IPS-18a (cell line): ENCODE measurements at regions not wholly inside any gene's neighbourhood (a gene's known extent, or its start where the extent isn't known, plus 50 kb on each side); places are given as distances from the start of the nearest gene placed in this dataset.
"Not testable (repeated sequence)": the region's sequence is repeated elsewhere in the genome, so short reads cannot be mapped to it uniquely, and the experiment has no call there.

Experiments
- H3K27ac ChIP-seq: one replicate; pipeline ENCODE4 v1.5.1; 2013; ENCODE audit warnings: low read length
- H3K27me3 ChIP-seq: one replicate; pipeline ENCODE4 v1.6.1; 2013; ENCODE audit warnings: mild to moderate bottlenecking, low read length; ENCODE audit not compliant: control insufficient read depth, insufficient read depth
- H3K36me3 ChIP-seq: one replicate; pipeline ENCODE4 v1.6.1; 2013; ENCODE audit warnings: low read depth, low read length; ENCODE audit not compliant: control insufficient read depth
- H3K4me1 ChIP-seq: one replicate; pipeline ENCODE4 v1.6.1; 2013; ENCODE audit warnings: low read depth, low read length; ENCODE audit not compliant: control insufficient read depth
- H3K4me3 ChIP-seq: one replicate; pipeline ENCODE4 v1.5.1; 2013; ENCODE audit warnings: low read length
- H3K9ac ChIP-seq: one replicate; pipeline ENCODE4 v1.6.1; 2013; ENCODE audit warnings: mild to moderate bottlenecking, low read length, moderate library complexity
- H3K9me3 ChIP-seq: one replicate; pipeline ENCODE4 v1.6.1; 2013; ENCODE audit warnings: low read depth, low read length; ENCODE audit not compliant: control insufficient read depth

DNA sequence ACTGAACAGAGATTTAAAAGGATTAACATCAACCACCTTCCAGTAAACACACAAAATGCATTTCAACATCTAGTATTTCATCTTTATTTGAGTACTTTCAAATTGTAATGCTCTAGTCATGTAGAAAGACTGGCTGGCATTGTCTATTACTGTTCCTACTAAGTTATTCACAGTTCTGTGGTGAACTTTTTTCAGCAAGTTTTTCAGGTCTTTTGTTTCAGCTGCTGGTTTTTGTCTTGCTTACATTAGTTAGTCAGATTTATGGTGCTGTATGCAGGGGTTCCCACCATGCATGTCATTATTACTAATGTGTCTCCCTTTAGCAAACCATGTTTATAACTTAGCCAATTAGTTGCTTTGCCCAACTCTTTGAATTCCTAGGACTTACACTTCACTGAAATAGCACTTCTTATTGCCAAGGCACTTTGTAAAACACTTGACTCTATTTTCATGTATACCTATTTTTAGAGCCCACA is 253.4 kb upstream of the KITLG start:
- H3K27me3 ChIP-seq = no peaks in the 10 kb centered on the region
- H3K9me3 ChIP-seq = peaks cover 6% of the 10 kb centered on the region
- no peaks in the 10 kb centered on the region for H3K36me3 ChIP-seq
- peaks cover 5% of the 10 kb centered on the region for H3K4me1 ChIP-seq
- H3K4me3 ChIP-seq = no peak overlapping the region
- H3K27ac ChIP-seq = no peak overlapping the region
- no peak overlapping the region for H3K9ac ChIP-seq

DNA sequence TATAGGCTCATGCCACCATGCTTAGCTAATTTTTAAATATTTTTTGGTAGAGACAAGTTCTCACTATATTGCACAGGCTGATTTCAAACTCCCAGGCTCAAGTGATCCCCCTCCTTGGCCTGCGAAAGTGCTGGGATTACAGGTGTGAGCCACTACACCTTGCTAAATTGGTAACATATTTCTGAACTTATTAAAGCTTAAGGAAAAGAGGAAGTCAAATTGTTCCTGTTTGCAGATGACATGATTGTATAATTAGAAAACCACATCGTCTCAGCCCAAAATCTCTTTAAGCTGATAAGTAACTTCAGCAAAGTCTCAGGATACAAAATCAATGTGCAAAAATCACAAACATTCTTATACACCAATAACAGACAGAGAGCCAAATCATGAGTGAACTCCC is 248.3 kb upstream of the KITLG start:
- not testable (repeated sequence) for H3K36me3 ChIP-seq, H3K9me3 ChIP-seq, H3K27ac ChIP-seq, H3K9ac ChIP-seq, H3K27me3 ChIP-seq, H3K4me1 ChIP-seq, H3K4me3 ChIP-seq

DNA sequence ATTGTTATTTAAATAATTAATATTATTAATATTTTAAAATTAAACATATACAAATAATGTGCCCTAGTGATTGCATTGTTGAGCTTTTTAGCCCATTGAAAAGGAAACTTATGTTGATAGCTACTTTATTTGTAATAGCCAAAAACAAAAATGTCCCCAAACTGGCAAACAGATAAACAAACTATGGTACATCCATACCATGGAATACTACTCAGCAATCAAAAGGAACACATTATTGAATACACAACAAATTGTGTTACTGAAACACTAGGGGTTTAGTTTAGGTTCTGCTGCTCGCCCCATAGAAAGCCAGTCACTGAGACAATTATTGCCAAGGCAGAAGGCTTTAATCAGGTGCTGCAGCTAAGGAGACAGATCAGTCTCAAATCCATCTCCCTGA is 239.7 kb upstream of the KITLG start:
- no peaks in the 10 kb centered on the region for H3K27me3 ChIP-seq
- H3K36me3 ChIP-seq = no peaks in the 10 kb centered on the region
- no peak overlapping the region for H3K9ac ChIP-seq
- H3K4me3 ChIP-seq = no peak overlapping the region
- H3K4me1 ChIP-seq = no peaks in the 10 kb centered on the region
- no peak overlapping the region for H3K27ac ChIP-seq
- H3K9me3 ChIP-seq = peaks cover 3% of the 10 kb centered on the region

DNA sequence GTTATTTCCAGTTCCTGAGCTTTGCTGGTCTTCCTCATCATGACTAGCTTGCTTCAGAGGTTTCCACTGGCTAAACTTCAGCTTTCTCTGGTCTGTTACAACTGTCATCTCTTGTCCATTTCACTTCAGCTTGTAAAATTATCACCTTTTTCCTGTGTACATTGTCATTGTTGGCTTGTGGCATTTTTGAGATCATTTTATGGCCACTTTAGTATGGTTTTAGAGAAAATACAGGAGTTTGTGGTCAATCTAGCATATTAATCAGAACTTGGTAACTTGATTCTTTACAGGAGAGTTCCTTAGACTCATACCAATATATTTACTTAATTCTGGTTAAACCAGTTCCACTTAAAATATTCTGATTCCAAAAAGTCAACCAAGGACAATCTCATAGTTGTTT is 235.9 kb upstream of the KITLG start:
- Histone ChIP-seq H3K9ac (no peak overlapping the region), H3K4me3 (no peak overlapping the region), H3K36me3 (no peaks in the 10 kb centered on the region), H3K27ac (no peak overlapping the region), H3K4me1 (no peaks in the 10 kb centered on the region), H3K27me3 (no peaks in the 10 kb centered on the region), H3K9me3 (peaks cover 3% of the 10 kb centered on the region)

DNA sequence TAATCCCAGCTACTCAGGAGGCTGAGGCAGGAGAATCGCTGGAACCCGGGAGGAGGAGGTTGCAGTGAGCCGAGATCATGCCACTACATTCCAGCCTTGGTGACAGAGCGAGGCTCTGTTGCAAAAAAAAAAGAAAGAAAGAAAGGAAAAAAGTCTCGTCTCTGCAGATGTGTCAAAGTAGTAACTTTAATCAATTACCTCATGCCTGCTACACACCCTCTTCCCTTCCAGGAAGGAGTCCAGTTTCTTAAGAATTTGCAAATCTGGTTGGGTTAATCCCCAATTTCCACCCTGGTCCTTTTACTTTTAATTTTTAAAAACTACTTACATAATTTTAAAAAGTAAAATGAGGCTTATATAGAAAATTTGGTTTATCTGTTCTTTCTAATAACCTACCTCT is 234.5 kb upstream of the KITLG start:
- Histone ChIP-seq H3K9ac (no peak overlapping the region), H3K4me1 (no peaks in the 10 kb centered on the region), H3K9me3 (no peaks in the 10 kb centered on the region), H3K36me3 (no peaks in the 10 kb centered on the region), H3K4me3 (no peak overlapping the region), H3K27me3 (no peaks in the 10 kb centered on the region), H3K27ac (no peak overlapping the region)

DNA sequence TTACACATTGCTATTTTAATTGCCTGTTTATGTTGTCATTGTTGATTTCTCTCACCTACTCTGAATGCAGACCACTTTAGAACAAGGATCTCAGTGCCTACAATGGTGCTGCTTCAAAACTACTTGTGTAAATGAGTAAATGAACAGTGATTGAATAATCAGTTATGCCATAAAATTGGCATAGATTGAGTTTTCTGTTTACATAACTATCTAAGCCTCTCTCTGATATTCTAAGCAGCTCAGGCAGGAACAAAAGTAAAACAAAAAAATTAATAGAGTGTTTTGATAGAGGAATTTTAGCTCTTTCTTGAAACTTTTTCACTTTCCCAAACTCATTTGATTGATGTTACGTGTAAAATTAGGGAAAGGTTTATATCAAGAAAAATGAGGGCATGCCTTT is 232.3 kb upstream of the KITLG start:
- no peaks in the 10 kb centered on the region for H3K4me1 ChIP-seq
- no peaks in the 10 kb centered on the region for H3K27me3 ChIP-seq
- no peaks in the 10 kb centered on the region for H3K36me3 ChIP-seq
- no peaks in the 10 kb centered on the region for H3K9me3 ChIP-seq
- H3K9ac ChIP-seq = no peak overlapping the region
- no peak overlapping the region for H3K27ac ChIP-seq
- H3K4me3 ChIP-seq = no peak overlapping the region

DNA sequence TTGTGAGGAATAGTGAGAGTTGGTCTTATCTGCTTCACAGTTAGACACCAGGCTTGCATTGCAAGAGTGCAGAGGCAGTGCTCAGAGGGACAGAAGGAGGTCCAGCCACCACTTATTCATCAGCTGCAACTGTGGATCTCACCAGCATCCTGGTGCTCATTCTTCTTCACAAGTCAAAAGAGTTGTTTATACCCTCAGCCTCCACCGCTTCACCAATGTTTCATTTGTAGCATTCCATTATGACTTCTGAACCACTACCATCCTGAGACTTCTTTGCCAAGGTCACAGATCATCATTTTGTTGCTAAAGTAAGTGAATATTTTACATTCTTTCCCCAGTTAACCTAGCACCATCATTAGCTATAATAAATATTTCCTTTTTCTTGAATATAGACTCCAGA is 230.5 kb upstream of the KITLG start:
- no peaks in the 10 kb centered on the region for H3K4me1 ChIP-seq
- no peaks in the 10 kb centered on the region for H3K27me3 ChIP-seq
- H3K4me3 ChIP-seq = no peak overlapping the region
- no peaks in the 10 kb centered on the region for H3K9me3 ChIP-seq
- H3K9ac ChIP-seq = no peak overlapping the region
- H3K36me3 ChIP-seq = no peaks in the 10 kb centered on the region
- no peak overlapping the region for H3K27ac ChIP-seq

DNA sequence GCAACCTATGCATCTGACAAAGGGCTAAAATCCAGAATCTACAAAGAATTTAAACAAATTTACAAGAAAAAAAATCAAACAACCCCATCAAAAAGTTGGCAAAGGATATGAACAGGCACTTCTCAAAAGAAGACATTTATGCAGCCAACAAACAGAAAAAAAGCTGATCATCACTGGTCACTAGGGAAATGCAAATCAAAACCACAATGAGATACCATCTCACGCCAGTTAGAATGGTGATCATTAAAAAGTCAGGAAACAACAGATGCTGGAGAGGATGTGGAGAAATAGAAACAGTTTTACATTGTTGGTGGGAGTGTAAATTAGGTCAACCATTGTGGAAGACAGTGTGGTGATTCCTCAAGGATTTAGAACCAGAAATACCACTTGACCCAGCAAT is 229.6 kb upstream of the KITLG start:
- not testable (repeated sequence) for H3K4me1 ChIP-seq, H3K9me3 ChIP-seq

DNA sequence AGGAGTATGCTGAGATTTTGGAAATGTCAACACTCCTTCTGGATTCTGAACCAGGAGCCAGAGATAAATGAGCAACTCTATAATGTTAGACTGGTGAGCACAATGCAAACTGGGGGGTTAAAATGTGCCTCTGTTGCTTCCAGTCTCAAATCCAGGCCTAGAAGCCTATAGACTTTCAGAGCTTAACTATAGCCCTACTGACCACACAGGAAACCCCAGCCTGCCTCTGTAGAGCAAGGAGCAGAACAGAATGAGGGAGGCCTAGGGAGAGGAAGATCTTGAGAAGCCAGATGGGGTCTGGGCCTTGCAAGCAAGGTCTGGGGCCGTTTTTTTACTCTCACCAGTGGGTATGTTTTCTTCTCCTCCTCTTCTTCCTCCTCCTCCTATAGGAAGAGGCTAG is 225.4 kb upstream of the KITLG start:
- no peaks in the 10 kb centered on the region for H3K4me1 ChIP-seq
- H3K27me3 ChIP-seq = no peaks in the 10 kb centered on the region
- no peaks in the 10 kb centered on the region for H3K36me3 ChIP-seq
- H3K9me3 ChIP-seq = no peaks in the 10 kb centered on the region
- H3K9ac ChIP-seq = no peak overlapping the region
- H3K27ac ChIP-seq = no peak overlapping the region
- no peak overlapping the region for H3K4me3 ChIP-seq

More for the DNA sequence above, 229.6 kb upstream of the KITLG start:
- not testable (repeated sequence) for H3K27me3 ChIP-seq, H3K4me3 ChIP-seq, H3K36me3 ChIP-seq, H3K9ac ChIP-seq, H3K27ac ChIP-seq

DNA sequence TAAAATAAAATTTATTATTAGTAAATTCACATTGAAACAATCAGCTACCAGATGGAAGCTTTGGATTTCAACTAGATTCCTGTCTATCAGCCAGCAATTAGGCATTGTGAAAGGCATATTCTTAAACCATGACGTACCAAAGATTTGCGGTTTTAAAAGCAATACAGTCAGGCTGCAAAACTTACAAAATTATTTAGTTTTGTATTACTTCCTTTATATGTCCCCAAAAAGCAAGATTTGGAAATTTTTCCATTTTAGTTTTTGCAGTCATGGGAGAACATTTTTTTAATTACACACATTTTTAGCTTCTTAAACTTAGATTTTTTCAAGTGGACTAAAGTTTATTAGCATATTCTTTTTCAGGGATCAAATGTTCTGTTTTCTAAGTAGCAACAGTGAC is 225.0 kb upstream of the KITLG start:
- Histone ChIP-seq H3K4me1 (no peaks in the 10 kb centered on the region), H3K9ac (no peak overlapping the region), H3K9me3 (no peaks in the 10 kb centered on the region)

DNA sequence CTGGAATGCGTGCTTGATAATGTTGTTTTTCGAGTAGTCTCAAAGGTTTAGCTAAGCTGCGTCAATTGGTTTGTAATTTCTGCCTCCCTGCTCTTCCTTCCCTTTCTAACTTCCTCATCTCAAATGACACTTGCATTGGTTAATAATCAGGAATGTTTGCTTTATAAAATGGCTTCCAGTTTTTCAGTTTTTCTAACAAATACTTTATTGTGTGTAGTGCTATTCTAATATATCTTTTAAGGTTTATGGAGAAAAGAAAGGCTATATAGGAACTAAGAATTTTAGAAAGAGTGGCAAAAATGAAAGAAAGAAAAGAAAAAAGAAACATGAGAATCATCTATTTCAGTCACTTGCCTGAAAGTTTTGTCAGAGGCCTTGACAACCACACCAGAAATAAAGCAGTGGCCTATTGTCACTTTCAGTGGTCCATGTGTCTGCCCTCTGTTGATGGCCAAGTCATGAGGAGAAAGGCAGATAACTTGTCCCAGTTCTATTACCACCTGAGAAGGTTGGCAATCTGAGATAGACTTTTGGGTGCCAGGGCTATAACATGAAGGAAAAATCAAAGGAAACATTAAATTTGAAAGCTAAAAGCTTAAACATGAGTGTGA is 221.9 kb upstream of the KITLG start:
- H3K9ac ChIP-seq = no peak overlapping the region
- no peaks in the 10 kb centered on the region for H3K36me3 ChIP-seq
- H3K27ac ChIP-seq = no peak overlapping the region
- H3K9me3 ChIP-seq = no peaks in the 10 kb centered on the region
- no peak overlapping the region for H3K4me3 ChIP-seq
- no peaks in the 10 kb centered on the region for H3K27me3 ChIP-seq
- no peaks in the 10 kb centered on the region for H3K4me1 ChIP-seq

More for the DNA sequence above, 225.0 kb upstream of the KITLG start:
- H3K4me3 ChIP-seq = no peak overlapping the region
- H3K27me3 ChIP-seq = no peaks in the 10 kb centered on the region
- no peaks in the 10 kb centered on the region for H3K36me3 ChIP-seq
- no peak overlapping the region for H3K27ac ChIP-seq

DNA sequence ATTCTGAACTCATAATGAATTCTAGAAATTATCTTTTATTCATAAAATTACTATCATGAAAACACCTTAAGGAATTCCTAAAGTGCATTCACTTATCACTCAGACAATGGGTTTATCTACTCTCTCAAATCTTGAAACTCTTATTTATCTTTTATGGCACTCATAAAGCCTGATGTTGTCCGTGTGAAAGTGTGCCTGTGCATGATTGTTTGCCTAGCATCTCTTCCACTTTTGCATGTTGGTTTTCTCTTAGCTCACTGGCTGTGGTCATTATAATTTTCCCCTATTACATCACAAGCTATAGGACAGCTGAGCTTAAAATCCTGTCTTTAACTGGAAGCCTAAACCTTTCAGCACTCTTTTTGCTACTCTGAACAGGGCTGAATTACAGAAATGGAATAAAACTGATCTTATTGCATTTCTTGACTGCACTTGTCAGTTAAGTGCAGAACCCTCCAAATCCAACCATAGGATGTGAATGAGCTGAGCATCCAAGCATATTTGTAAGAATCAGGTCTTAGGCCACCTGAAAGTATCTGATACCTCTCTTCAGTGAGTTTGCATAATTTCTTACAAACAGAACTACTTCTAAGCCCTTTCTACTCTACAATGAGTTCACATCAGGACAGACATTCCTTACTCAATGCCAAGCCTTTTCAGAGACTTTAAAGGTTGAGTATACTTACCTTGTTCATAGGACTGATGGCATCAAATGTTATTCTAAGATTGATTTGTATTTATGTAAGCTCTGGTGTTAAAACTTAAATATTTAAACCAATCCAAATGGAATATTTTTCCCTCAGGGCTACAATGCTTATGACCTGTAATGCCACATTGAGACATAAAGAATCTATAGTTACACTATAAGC is 221.2 kb upstream of the KITLG start:
- H3K9me3 ChIP-seq = no peaks in the 10 kb centered on the region
- H3K9ac ChIP-seq = no peak overlapping the region
- H3K4me1 ChIP-seq = no peaks in the 10 kb centered on the region
- no peak overlapping the region for H3K27ac ChIP-seq
- H3K36me3 ChIP-seq = no peaks in the 10 kb centered on the region
- H3K27me3 ChIP-seq = no peaks in the 10 kb centered on the region
- H3K4me3 ChIP-seq = no peak overlapping the region
